Panc1 (cell line): ENCODE measurements at regions not wholly inside any gene's neighbourhood (a gene's known extent, or its start where the extent isn't known, plus 50 kb on each side); places are given as distances from the start of the nearest gene placed in this dataset.

Source experiments
- CTCF ChIP-seq: fragments of 450-650 bp; IDR thresholded peaks from 2 replicates; pipeline ENCODE4 v1.5.1; 2017; ENCODE audit warnings: mild to moderate bottlenecking
- POLR2AphosphoS5 ChIP-seq: IDR thresholded peaks from 2 replicates; pipeline ENCODE4 v1.6.1; 2012; ENCODE audit warnings: mild to moderate bottlenecking, low read depth, low read length, moderate library complexity
- REST ChIP-seq, 2 experiments: IDR thresholded peaks; 2 replicates each; pipeline ENCODE4 v1.6.1; 2011 to 2012; ENCODE audit warnings: low read depth in 2 of 2, control low read depth in 1 of 2, low read length in 1 of 2, mild to moderate bottlenecking in 1 of 2, moderate library complexity in 1 of 2; ENCODE audit not compliant: insufficient read depth in 1 of 2
- SIN3A ChIP-seq: IDR thresholded peaks from 2 replicates; pipeline ENCODE4 v1.6.1; 2012; ENCODE audit warnings: low read depth, mild to moderate bottlenecking, low read length, moderate library complexity, borderline replicate concordance; ENCODE audit not compliant: insufficient read depth
- TCF7L2 ChIP-seq: IDR thresholded peaks from 2 replicates; pipeline ENCODE4 v1.6.1; 2011; ENCODE audit warnings: mild to moderate bottlenecking, low read depth, low read length, inconsistent platforms

DNA sequence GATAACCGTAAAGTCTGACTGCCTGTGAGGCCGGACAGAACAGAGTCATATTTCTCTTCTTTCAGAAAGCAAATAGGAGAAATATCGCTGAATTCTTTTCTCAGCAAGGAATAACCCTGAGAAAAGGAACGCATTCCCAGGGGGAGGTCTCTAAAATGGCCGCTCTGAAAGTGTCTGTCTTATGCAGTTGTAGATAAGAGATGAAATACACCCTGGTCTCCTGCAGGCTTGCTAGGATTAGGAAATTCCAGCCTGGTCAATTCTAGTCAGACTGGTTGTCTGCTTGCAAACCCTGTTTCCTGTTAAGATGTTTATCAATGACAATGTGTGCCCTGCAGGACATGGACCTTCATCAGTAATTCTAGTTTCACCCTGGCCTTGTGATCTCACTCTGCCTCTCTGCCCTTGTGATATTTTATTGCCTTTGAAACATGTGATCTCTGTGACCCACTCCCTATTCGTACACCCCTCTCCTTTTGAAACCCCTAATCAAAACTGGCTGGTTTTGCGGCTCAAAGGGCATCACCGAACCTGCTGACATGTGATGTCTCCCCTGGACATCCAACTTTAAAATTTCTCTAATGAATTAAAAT is 934.8 kb upstream of the SPRY2 start:
- no peak for TF ChIP-seq CTCF
- no peak for TF ChIP-seq SIN3A
- no peak for TF ChIP-seq REST (IDR thresholded peaks at IDR 0.05; ENCODE audit: insufficient read depth in 1 of 2, low read depth in 2 of 2, low read length in 1 of 2)
- no peak for TF ChIP-seq POLR2AphosphoS5
- TF ChIP-seq TCF7L2, result no peak
